GM19238 (cell line): ENCODE measurements at regions not wholly inside any gene's neighbourhood (a gene's known extent, or its start where the extent isn't known, plus 50 kb on each side); places are given as distances from the start of the nearest gene placed in this dataset.
A peak's percentile ranks its signal among the peaks of the same experiment; 100 is the strongest.

ENCODE experiments used
- DNase-seq: peaks from one replicate; pipeline ENCODE4 v3.0.0; 2011; ENCODE audit warnings: low spot score; ENCODE audit not compliant: insufficient read length

- DNase-seq, result no peak
Observed at GRCh38 chr6:130760006-130760405, 67.2 kb upstream of the SMLR1 start.

GRCh38 chr6:130761286-130761685 lies 65.9 kb upstream of the SMLR1 start:
- no peak for DNase-seq

GRCh38 chr6:130765181-130765727 lies 62.0 kb upstream of the SMLR1 start:
- DNase-seq, result no peak

GRCh38 chr6:130766239-130767144 lies 60.7 kb upstream of the SMLR1 start:
- no peak for DNase-seq

GRCh38 chr6:130769861-130770260 lies 57.3 kb upstream of the SMLR1 start:
- no peak for DNase-seq

GRCh38 chr6:130771741-130772140 lies 55.5 kb upstream of the SMLR1 start:
- DNase-seq, result no peak

- DNase-seq, result no peak
Observed at GRCh38 chr6:130773860-130774259, 53.3 kb upstream of the SMLR1 start.

GRCh38 chr6:130775411-130776012 lies 51.7 kb upstream of the SMLR1 start:
- DNase-seq, result no peak

- peak; percentile 55 for DNase-seq
Observed at GRCh38 chr6:130776287-130776925, 50.8 kb upstream of the SMLR1 start.
